SU-DHL-6 (cell line): ENCODE measurements at regions not wholly inside any gene's neighbourhood (a gene's known extent, or its start where the extent isn't known, plus 50 kb on each side); places are given as distances from the start of the nearest gene placed in this dataset.

Experiments
- H2AFZ ChIP-seq: fragments of 200-600 bp; sonication (generic); 2 replicates; pipeline ENCODE4 v1.6.1; 2014; ENCODE audit warnings: low read depth, mild to moderate bottlenecking, moderate library complexity, mixed read lengths, antibody characterized with exemption, low read length; ENCODE audit not compliant: severe bottlenecking
- H3F3A ChIP-seq: fragments of 200-600 bp; shearing (Covaris generic); 2 replicates; pipeline ENCODE4 v1.6.0; 2016; ENCODE audit warnings: antibody characterized with exemption, mild to moderate bottlenecking; ENCODE audit not compliant: insufficient read depth
- H3K27ac ChIP-seq: fragments of 200-600 bp; sonication (generic); 2 replicates; pipeline ENCODE4 v1.5.1; 2016; ENCODE audit warnings: low read depth, mild to moderate bottlenecking, low read length, moderate library complexity, mixed read lengths
- H3K27me3 ChIP-seq: fragments of 200-600 bp; sonication (generic), shearing (Covaris generic); 2 replicates; pipeline ENCODE4 v1.6.0; 2014; ENCODE audit warnings: mild to moderate bottlenecking, low read length
- H3K36me3 ChIP-seq: fragments of 200-600 bp; sonication (generic); 2 replicates; pipeline ENCODE4 v1.6.1; 2014; ENCODE audit warnings: mild to moderate bottlenecking, low read length, mixed read lengths
- H3K4me2 ChIP-seq: fragments of 300-600, 200-600 bp; shearing (Covaris generic), sonication (generic); 2 replicates; pipeline ENCODE4 v1.6.0; 2014; ENCODE audit warnings: low read length, low read depth, mild to moderate bottlenecking; ENCODE audit not compliant: poor library complexity, severe bottlenecking
- H3K4me3 ChIP-seq: fragments of 200-600 bp; sonication (generic); 2 replicates; pipeline ENCODE4 v1.5.1; 2014; ENCODE audit warnings: antibody characterized with exemption, low read length, mild to moderate bottlenecking, mixed read lengths; ENCODE audit not compliant: insufficient read depth, poor library complexity, severe bottlenecking
- H3K79me2 ChIP-seq: fragments of 200-600 bp; sonication (generic); 2 replicates; pipeline ENCODE4 v1.6.1; 2014; ENCODE audit warnings: mild to moderate bottlenecking, low read length, moderate library complexity; ENCODE audit not compliant: insufficient read depth
- H3K9ac ChIP-seq: fragments of 200-600 bp; sonication (generic); 2 replicates; pipeline ENCODE4 v1.7.0; 2014; ENCODE audit warnings: mild to moderate bottlenecking, low read length
- H3K9me2 ChIP-seq: fragments of 200-600 bp; sonication (generic); replicated peaks from 2 replicates; pipeline ENCODE4 v1.6.1; 2014; ENCODE audit warnings: low read length; ENCODE audit not compliant: insufficient read depth
- H3K9me3 ChIP-seq: fragments of 200-600 bp; sonication (generic); 2 replicates; pipeline ENCODE4 v1.6.1; 2014; ENCODE audit warnings: low read length, mixed read lengths; ENCODE audit not compliant: insufficient read depth
- H4K20me1 ChIP-seq: fragments of 200-600 bp; sonication (generic); 2 replicates; pipeline ENCODE4 v1.6.1; 2014; ENCODE audit warnings: low read depth, mild to moderate bottlenecking, antibody characterized with exemption, low read length, moderate library complexity, mixed read lengths
- CTCF ChIP-seq: fragments of 200-600 bp; sonication (generic); IDR thresholded peaks from one replicate; pipeline ENCODE4 v1.5.1; 2017; ENCODE audit warnings: antibody characterized with exemption, mild to moderate bottlenecking, low read length, moderate library complexity; ENCODE audit not compliant: insufficient read depth, poor library complexity, severe bottlenecking
- EZH2phosphoT487 ChIP-seq: fragments of 200-600 bp; sonication (generic), shearing (Covaris generic); conservative IDR thresholded peaks from 2 replicates; pipeline ENCODE4 v1.6.1; 2018; ENCODE audit warnings: mild to moderate bottlenecking, antibody characterized with exemption, low read length, moderate library complexity, mixed read lengths

GRCh38 chr18:34083910-34084535 is 140.7 kb downstream of the NOL4 start:
- Histone ChIP-seq H3K4me3 (no peak overlapping the region), H3K27me3 (no peaks in the 10 kb centered on the region), H3K36me3 (no peaks in the 10 kb centered on the region), H3K79me2 (no peaks in the 10 kb centered on the region), H3K4me2 (no peak overlapping the region), H4K20me1 (no peaks in the 10 kb centered on the region), H3K9ac (no peak overlapping the region), H2AFZ (no peak overlapping the region), H3F3A (no peaks in the 10 kb centered on the region), H3K27ac (no peak overlapping the region), H3K9me2 (no peaks in the 10 kb centered on the region; the same call in 1 of the 2 replicates), H3K9me3 (no peaks in the 10 kb centered on the region)
- TF ChIP-seq CTCF (no peak), EZH2phosphoT487 (no peak)

- no peaks in the 10 kb centered on the region for H3K9me3 ChIP-seq
These were observed 147.1 kb downstream of the NOL4 start for GRCh38 chr18:34077599-34077998.

GRCh38 chr18:34075963-34076860 is 148.5 kb downstream of the NOL4 start:
- Histone ChIP-seq H3K36me3 (no peaks in the 10 kb centered on the region), H3K4me3 (no peak overlapping the region), H3K4me2 (no peak overlapping the region), H2AFZ (no peak overlapping the region), H3K27me3 (no peaks in the 10 kb centered on the region), H3K79me2 (no peaks in the 10 kb centered on the region), H3K9me3 (no peaks in the 10 kb centered on the region), H3F3A (no peaks in the 10 kb centered on the region), H3K27ac (no peak overlapping the region), H3K9me2 (no peaks in the 10 kb centered on the region; the same call in 1 of the 2 replicates), H4K20me1 (0 out of 2 replicates have a peak, but pooled peaks cover 4% of the 10 kb centered on the region), H3K9ac (no peak overlapping the region)
- TF ChIP-seq EZH2phosphoT487 = no peak
- TF ChIP-seq CTCF = no peak

More at GRCh38 chr18:34077599-34077998, 147.1 kb downstream of the NOL4 start:
- H2AFZ ChIP-seq = no peak overlapping the region
- H3K9ac ChIP-seq = no peak overlapping the region
- H3K9me2 ChIP-seq = no peaks in the 10 kb centered on the region; the same call in 1 of the 2 replicates
- H3K79me2 ChIP-seq = no peaks in the 10 kb centered on the region
- H4K20me1 ChIP-seq = 0 out of 2 replicates have a peak, but pooled peaks cover 4% of the 10 kb centered on the region
- no peak overlapping the region for H3K4me3 ChIP-seq
- no peak overlapping the region for H3K4me2 ChIP-seq
- H3F3A ChIP-seq = no peaks in the 10 kb centered on the region
- H3K27me3 ChIP-seq = no peaks in the 10 kb centered on the region
- no peaks in the 10 kb centered on the region for H3K36me3 ChIP-seq
- no peak for TF ChIP-seq CTCF
- TF ChIP-seq EZH2phosphoT487 = no peak
- no peak overlapping the region for H3K27ac ChIP-seq
